Adrenal gland (tissue), 5 donors: ENCODE measurements at regions not wholly inside any gene's neighbourhood (a gene's known extent, or its start where the extent isn't known, plus 50 kb on each side); places are given as distances from the start of the nearest gene placed in this dataset.

Source experiments
- CTCF ChIP-seq, 6 experiments: fragments of 450-650 bp in 4 of 6; fragments of 200-600 bp in 2 of 6; sonication (generic) in 1 of 6; IDR thresholded peaks; 1 replicate in 5 of 6; 2 replicates in 1 of 6; pipeline versions ENCODE4 v1.5.1 to v1.8.0; 2016 to 2021; ENCODE audit warnings: antibody characterized with exemption in 6 of 6, mild to moderate bottlenecking in 2 of 6, moderate library complexity in 1 of 6
- POLR2A ChIP-seq, 2 donors: fragments of 450-650 bp; IDR thresholded peaks; one replicate each; pipeline ENCODE4 v1.6.1; 2017; ENCODE audit warnings: antibody characterized with exemption in 2 of 2, mild to moderate bottlenecking in 2 of 2, moderate library complexity in 1 of 2
- donor health status: DM: no; HTN: no; CAD: no.

GRCh38 chr9:104300124-104300523 lies 203.9 kb upstream of the OR13F1 start:
- no peak for TF ChIP-seq CTCF (IDR thresholded peaks at IDR 0.05)
- no peak for TF ChIP-seq POLR2A (IDR thresholded peaks at IDR 0.05)
